ENCODE measurements at regions not wholly inside any gene's neighbourhood (a gene's known extent, or its start where the extent isn't known, plus 50 kb on each side); places are given as distances from the start of the nearest gene placed in this dataset.

DNA sequence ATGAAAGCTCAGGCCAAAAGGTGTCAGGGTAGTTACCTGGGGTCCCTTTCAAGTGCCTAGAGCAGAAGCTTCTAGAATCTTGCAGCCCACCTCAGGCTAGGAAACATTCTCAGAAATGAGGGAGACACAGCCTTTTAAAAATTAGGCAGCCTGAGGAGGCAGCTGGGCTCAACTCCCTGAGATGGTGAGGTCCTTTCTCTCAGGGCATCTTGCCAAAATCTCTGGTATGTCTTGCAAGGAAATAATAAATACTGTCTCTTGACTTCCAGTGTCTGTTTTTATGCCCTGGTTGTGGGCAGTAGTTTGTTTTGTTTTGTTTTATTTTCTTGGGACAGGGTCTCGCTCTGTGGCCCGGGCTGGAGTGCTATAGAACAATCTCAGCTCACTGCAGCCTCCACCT is 100.9 kb upstream of the APC start:
- Histone ChIP-seq H3K4me2 (ENCODE audit: insufficient read depth, low read length) (no peak overlapping the region), H3K9me1 (ENCODE audit: control insufficient read depth, insufficient read depth, low read length) (no peaks in the 10 kb centered on the region), H4K20me1 (replicated peaks; ENCODE audit: control insufficient read depth, insufficient read depth, low read length) (no peaks in the 10 kb centered on the region), H3K9me3 (replicated peaks; ENCODE audit: control insufficient read depth, insufficient read depth, low read depth, low read length) (no peaks in the 10 kb centered on the region; the same call in 1 of the 2 replicates), H3K9ac (ENCODE audit: insufficient read depth in 1 of 2, low read depth in 2 of 2, low read length in 2 of 2) (no peak overlapping the region), H3K79me2 (ENCODE audit: control insufficient read depth, insufficient read depth, low read length) (no peaks in the 10 kb centered on the region), H3K27ac (ENCODE audit: extremely low read depth, low read depth, low read length) (no peak overlapping the region), H3K4me1 (replicated peaks in 1 of 2; ENCODE audit: control insufficient read depth in 2 of 2, insufficient read depth in 2 of 2, low read length in 2 of 2) (no peaks in the 10 kb centered on the region), H3K36me3 (ENCODE audit: control insufficient read depth, insufficient read depth, low read length) (no peaks in the 10 kb centered on the region), H2AFZ (ENCODE audit: low read depth, low read length) (no peak overlapping the region), H3K4me3 (no peak overlapping the region), H3K27me3 (ENCODE audit: control insufficient read depth in 2 of 2, insufficient read depth in 2 of 2, low read length in 2 of 2) (peaks cover 4 to 6% of the 10 kb centered on the region in 2 experiments; a peak in 1 of 5 replicates)
- ChIA-PET POLR2A (no interaction called here), CTCF (ENCODE audit: low intra/inter-chr PET ratio) (no interaction called here)
- in situ Hi-C loops (cut with MboI): no loop called here
- 0% methylated on average over 2 of the region's 2 CpGs for WGBS (ENCODE audit: insufficient coverage, low coverage, missing lambda C conversion rate)
- DNase-seq (ENCODE audit: extremely low read depth in 1 of 4, low spot score in 3 of 4): no peak
- ATAC-seq: no peak
- no TSS peak for BruUV-seq (replicated peaks)
- intact Hi-C loops (cut with micrococcal nuclease): no loop called here
- no peak for FAIRE-seq
- TF ChIP-seq FOXP1 (CRISPR knock-in tag; IDR thresholded peaks at IDR 0.05) (no peak), ETV5 (CRISPR knock-in tag; IDR thresholded peaks at IDR 0.05; ENCODE audit: low read depth) (no peak), SREBF1 (IDR thresholded peaks at IDR 0.05; ENCODE audit: borderline replicate concordance, low read depth, low read length) (no peak), PHB2 (IDR thresholded peaks at IDR 0.05; ENCODE audit: low read depth) (no peak), PTRF (tag; IDR thresholded peaks at IDR 0.05) (no peak), ZNF436 (CRISPR knock-in tag; IDR thresholded peaks at IDR 0.05) (no peak), HLTF (IDR thresholded peaks at IDR 0.05) (no peak), ERF (CRISPR knock-in tag; IDR thresholded peaks at IDR 0.05) (no peak), PHF8 (IDR thresholded peaks at IDR 0.05; ENCODE audit: borderline replicate concordance, low read length) (no peak), NFE2 (IDR thresholded peaks at IDR 0.05; ENCODE audit: low read depth) (no peak), ZNF707 (CRISPR knock-in tag; conservative IDR thresholded peaks at IDR 0.05) (no peak)
- TF ChIP-seq, protein P1, sequence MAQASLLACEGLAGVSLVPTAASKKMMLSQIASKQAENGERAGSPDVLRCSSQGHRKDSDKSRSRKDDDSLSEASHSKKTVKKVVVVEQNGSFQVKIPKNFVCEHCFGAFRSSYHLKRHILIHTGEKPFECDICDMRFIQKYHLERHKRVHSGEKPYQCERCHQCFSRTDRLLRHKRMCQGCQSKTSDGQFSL (CRISPR knock-in tag; IDR thresholded peaks at IDR 0.05): no peak
- TF ChIP-seq, protein P1 (tag; IDR thresholded peaks at IDR 0.05): no peak
- TF ChIP-seq, protein P2, sequence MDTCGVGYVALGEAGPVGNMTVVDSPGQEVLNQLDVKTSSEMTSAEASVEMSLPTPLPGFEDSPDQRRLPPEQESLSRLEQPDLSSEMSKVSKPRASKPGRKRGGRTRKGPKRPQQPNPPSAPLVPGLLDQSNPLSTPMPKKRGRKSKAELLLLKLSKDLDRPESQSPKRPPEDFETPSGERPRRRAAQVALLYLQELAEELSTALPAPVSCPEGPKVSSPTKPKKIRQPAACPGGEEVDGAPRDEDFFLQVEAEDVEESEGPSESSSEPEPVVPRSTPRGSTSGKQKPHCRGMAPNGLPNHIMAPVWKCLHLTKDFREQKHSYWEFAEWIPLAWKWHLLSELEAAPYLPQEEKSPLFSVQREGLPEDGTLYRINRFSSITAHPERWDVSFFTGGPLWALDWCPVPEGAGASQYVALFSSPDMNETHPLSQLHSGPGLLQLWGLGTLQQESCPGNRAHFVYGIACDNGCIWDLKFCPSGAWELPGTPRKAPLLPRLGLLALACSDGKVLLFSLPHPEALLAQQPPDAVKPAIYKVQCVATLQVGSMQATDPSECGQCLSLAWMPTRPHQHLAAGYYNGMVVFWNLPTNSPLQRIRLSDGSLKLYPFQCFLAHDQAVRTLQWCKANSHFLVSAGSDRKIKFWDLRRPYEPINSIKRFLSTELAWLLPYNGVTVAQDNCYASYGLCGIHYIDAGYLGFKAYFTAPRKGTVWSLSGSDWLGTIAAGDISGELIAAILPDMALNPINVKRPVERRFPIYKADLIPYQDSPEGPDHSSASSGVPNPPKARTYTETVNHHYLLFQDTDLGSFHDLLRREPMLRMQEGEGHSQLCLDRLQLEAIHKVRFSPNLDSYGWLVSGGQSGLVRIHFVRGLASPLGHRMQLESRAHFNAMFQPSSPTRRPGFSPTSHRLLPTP (IDR thresholded peaks at IDR 0.05; ENCODE audit: borderline replicate concordance, extremely low read depth, insufficient read length): no peak
- TF ChIP-seq, protein P3, sequence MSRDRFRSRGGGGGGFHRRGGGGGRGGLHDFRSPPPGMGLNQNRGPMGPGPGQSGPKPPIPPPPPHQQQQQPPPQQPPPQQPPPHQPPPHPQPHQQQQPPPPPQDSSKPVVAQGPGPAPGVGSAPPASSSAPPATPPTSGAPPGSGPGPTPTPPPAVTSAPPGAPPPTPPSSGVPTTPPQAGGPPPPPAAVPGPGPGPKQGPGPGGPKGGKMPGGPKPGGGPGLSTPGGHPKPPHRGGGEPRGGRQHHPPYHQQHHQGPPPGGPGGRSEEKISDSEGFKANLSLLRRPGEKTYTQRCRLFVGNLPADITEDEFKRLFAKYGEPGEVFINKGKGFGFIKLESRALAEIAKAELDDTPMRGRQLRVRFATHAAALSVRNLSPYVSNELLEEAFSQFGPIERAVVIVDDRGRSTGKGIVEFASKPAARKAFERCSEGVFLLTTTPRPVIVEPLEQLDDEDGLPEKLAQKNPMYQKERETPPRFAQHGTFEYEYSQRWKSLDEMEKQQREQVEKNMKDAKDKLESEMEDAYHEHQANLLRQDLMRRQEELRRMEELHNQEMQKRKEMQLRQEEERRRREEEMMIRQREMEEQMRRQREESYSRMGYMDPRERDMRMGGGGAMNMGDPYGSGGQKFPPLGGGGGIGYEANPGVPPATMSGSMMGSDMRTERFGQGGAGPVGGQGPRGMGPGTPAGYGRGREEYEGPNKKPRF (IDR thresholded peaks at IDR 0.05; ENCODE audit: low read depth, low read length): no peak
- TF ChIP-seq, protein P4, sequence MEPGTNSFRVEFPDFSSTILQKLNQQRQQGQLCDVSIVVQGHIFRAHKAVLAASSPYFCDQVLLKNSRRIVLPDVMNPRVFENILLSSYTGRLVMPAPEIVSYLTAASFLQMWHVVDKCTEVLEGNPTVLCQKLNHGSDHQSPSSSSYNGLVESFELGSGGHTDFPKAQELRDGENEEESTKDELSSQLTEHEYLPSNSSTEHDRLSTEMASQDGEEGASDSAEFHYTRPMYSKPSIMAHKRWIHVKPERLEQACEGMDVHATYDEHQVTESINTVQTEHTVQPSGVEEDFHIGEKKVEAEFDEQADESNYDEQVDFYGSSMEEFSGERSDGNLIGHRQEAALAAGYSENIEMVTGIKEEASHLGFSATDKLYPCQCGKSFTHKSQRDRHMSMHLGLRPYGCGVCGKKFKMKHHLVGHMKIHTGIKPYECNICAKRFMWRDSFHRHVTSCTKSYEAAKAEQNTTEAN (CRISPR knock-in tag; IDR thresholded peaks at IDR 0.05): no peak
